ENCODE measurements at regions not wholly inside any gene's neighbourhood (a gene's known extent, or its start where the extent isn't known, plus 50 kb on each side); places are given as distances from the start of the nearest gene placed in this dataset.

DNA sequence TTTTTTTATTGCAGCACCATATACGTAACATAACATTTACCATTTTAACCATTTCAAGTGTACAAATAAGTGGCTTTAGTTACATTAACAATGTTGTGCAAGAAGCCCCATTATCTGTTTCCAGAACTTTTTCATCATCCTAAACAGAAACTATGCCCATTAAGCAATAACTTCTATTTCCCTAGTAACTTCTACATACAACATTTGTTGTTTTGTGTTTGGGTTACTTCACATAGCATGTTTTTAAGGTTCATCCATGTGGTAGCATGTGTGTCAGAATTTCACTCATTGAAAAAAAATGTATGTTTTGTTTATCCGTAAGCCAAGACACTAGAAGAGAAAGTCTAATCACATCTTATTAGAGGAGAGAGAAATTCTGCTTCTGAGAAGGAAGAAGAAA, 450.5 kb upstream of the PDZRN3 start:
- no peak for DNase-seq (ENCODE audit: low spot score)
- H3K4me1 ChIP-seq (ENCODE audit: control insufficient read depth in 4 of 4, insufficient read depth in 4 of 4, low read length in 3 of 4) = no peaks in the 10 kb centered on the region
- H3K27me3 ChIP-seq (ENCODE audit: control insufficient read depth in 4 of 4, insufficient read depth in 4 of 4, low read length in 3 of 4) = no peaks in the 10 kb centered on the region
- H3K36me3 ChIP-seq (ENCODE audit: control insufficient read depth in 4 of 4, insufficient read depth in 3 of 4, low read depth in 1 of 4, low read length in 3 of 4) = no peaks in the 10 kb centered on the region
- H3K9ac ChIP-seq (ENCODE audit: low read depth in 1 of 2, low read length in 2 of 2) = no peak overlapping the region
- H3K4me3 ChIP-seq (ENCODE audit: low read depth in 1 of 3, low read length in 3 of 3) = no peak overlapping the region
- no peaks in the 10 kb centered on the region for H3K9me3 ChIP-seq (ENCODE audit: control insufficient read depth in 4 of 4, low read length in 3 of 4)
- H3K27ac ChIP-seq (ENCODE audit: low read depth in 1 of 2, low read length in 2 of 2) = no peak overlapping the region
- TF ChIP-seq SP1 (IDR thresholded peaks at IDR 0.05) = no peak
- WGBS = 63% methylated on average over 2 of the region's 2 CpGs

DNA sequence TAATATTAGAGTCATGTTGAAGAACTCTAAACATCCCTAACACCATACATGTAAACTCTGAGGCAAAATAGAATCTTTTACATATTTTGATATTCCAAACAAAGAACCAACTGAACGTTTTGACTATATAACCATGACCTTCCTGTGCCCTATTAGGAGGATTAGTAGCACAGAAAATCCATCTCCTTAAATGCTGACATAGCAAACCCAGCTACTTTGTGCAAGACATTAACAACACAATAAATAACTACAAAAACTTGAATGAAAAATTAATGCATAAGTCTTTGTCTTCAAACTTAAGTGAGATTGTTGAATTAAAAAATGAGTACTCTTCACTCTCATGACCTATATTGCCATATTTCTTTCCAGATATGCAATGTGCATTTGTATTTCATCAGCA, 450.0 kb upstream of the PDZRN3 start:
- H3K4me1 ChIP-seq (ENCODE audit: control insufficient read depth in 4 of 4, insufficient read depth in 4 of 4, low read length in 3 of 4) = no peaks in the 10 kb centered on the region
- DNase-seq (ENCODE audit: low spot score) = no peak
- no peaks in the 10 kb centered on the region for H3K36me3 ChIP-seq (ENCODE audit: control insufficient read depth in 4 of 4, insufficient read depth in 3 of 4, low read depth in 1 of 4, low read length in 3 of 4)
- H3K4me3 ChIP-seq (ENCODE audit: low read depth in 1 of 3, low read length in 3 of 3) = no peak overlapping the region
- no peaks in the 10 kb centered on the region for H3K9me3 ChIP-seq (ENCODE audit: control insufficient read depth in 4 of 4, low read length in 3 of 4)
- no peak overlapping the region for H3K9ac ChIP-seq (ENCODE audit: low read depth in 1 of 2, low read length in 2 of 2)
- no peak for TF ChIP-seq FOXA1 (IDR thresholded peaks at IDR 0.05)
- TF ChIP-seq, protein P1, sequence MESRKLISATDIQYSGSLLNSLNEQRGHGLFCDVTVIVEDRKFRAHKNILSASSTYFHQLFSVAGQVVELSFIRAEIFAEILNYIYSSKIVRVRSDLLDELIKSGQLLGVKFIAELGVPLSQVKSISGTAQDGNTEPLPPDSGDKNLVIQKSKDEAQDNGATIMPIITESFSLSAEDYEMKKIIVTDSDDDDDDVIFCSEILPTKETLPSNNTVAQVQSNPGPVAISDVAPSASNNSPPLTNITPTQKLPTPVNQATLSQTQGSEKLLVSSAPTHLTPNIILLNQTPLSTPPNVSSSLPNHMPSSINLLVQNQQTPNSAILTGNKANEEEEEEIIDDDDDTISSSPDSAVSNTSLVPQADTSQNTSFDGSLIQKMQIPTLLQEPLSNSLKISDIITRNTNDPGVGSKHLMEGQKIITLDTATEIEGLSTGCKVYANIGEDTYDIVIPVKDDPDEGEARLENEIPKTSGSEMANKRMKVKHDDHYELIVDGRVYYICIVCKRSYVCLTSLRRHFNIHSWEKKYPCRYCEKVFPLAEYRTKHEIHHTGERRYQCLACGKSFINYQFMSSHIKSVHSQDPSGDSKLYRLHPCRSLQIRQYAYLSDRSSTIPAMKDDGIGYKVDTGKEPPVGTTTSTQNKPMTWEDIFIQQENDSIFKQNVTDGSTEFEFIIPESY (IDR thresholded peaks at IDR 0.05) = no peak
- TF ChIP-seq NR2F2 (IDR thresholded peaks at IDR 0.05) = no peak
- no peak for TF ChIP-seq YY1 (IDR thresholded peaks at IDR 0.05)
- TF ChIP-seq, protein P2, sequence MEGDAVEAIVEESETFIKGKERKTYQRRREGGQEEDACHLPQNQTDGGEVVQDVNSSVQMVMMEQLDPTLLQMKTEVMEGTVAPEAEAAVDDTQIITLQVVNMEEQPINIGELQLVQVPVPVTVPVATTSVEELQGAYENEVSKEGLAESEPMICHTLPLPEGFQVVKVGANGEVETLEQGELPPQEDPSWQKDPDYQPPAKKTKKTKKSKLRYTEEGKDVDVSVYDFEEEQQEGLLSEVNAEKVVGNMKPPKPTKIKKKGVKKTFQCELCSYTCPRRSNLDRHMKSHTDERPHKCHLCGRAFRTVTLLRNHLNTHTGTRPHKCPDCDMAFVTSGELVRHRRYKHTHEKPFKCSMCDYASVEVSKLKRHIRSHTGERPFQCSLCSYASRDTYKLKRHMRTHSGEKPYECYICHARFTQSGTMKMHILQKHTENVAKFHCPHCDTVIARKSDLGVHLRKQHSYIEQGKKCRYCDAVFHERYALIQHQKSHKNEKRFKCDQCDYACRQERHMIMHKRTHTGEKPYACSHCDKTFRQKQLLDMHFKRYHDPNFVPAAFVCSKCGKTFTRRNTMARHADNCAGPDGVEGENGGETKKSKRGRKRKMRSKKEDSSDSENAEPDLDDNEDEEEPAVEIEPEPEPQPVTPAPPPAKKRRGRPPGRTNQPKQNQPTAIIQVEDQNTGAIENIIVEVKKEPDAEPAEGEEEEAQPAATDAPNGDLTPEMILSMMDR (IDR thresholded peaks at IDR 0.05; ENCODE audit: low read depth, low read length, missing input control) = no peak
- no peak for TF ChIP-seq JUND (IDR thresholded peaks at IDR 0.05)
- no peak for TF ChIP-seq HNF4A (conservative IDR thresholded peaks at IDR 0.05)
- no peak for TF ChIP-seq GABPA (IDR thresholded peaks at IDR 0.05 in 1 of 2, conservative IDR thresholded peaks at IDR 0.05 in 1 of 2)
- TF ChIP-seq, protein P3, sequence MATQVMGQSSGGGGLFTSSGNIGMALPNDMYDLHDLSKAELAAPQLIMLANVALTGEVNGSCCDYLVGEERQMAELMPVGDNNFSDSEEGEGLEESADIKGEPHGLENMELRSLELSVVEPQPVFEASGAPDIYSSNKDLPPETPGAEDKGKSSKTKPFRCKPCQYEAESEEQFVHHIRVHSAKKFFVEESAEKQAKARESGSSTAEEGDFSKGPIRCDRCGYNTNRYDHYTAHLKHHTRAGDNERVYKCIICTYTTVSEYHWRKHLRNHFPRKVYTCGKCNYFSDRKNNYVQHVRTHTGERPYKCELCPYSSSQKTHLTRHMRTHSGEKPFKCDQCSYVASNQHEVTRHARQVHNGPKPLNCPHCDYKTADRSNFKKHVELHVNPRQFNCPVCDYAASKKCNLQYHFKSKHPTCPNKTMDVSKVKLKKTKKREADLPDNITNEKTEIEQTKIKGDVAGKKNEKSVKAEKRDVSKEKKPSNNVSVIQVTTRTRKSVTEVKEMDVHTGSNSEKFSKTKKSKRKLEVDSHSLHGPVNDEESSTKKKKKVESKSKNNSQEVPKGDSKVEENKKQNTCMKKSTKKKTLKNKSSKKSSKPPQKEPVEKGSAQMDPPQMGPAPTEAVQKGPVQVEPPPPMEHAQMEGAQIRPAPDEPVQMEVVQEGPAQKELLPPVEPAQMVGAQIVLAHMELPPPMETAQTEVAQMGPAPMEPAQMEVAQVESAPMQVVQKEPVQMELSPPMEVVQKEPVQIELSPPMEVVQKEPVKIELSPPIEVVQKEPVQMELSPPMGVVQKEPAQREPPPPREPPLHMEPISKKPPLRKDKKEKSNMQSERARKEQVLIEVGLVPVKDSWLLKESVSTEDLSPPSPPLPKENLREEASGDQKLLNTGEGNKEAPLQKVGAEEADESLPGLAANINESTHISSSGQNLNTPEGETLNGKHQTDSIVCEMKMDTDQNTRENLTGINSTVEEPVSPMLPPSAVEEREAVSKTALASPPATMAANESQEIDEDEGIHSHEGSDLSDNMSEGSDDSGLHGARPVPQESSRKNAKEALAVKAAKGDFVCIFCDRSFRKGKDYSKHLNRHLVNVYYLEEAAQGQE (IDR thresholded peaks at IDR 0.05) = no peak
- no peak for TF ChIP-seq FOXA2 (IDR thresholded peaks at IDR 0.05)
- TF ChIP-seq, protein P4, sequence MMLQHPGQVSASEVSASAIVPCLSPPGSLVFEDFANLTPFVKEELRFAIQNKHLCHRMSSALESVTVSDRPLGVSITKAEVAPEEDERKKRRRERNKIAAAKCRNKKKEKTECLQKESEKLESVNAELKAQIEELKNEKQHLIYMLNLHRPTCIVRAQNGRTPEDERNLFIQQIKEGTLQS (IDR thresholded peaks at IDR 0.05) = no peak
- TF ChIP-seq, protein P5, sequence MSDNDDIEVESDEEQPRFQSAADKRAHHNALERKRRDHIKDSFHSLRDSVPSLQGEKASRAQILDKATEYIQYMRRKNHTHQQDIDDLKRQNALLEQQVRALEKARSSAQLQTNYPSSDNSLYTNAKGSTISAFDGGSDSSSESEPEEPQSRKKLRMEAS (IDR thresholded peaks at IDR 0.05) = no peak
- TF ChIP-seq HNF4G (IDR thresholded peaks at IDR 0.05) = no peak
- TF ChIP-seq RXRA (IDR thresholded peaks at IDR 0.05) = no peak
- no peak for TF ChIP-seq TAF1 (conservative IDR thresholded peaks at IDR 0.05)
- no peak for TF ChIP-seq EGR1 (IDR thresholded peaks at IDR 0.05; ENCODE audit: low read depth in 2 of 2)
- no peak for TF ChIP-seq SP1 (IDR thresholded peaks at IDR 0.05)
- H3K27me3 ChIP-seq (ENCODE audit: control insufficient read depth in 4 of 4, insufficient read depth in 4 of 4, low read length in 3 of 4) = no peaks in the 10 kb centered on the region
- 41% methylated on average over 1 of the region's 1 CpG for WGBS
- H3K27ac ChIP-seq (ENCODE audit: low read depth in 1 of 2, low read length in 2 of 2) = no peak overlapping the region
